ENCODE measurements at regions not wholly inside any gene's neighbourhood (a gene's known extent, or its start where the extent isn't known, plus 50 kb on each side); places are given as distances from the start of the nearest gene placed in this dataset.

- TF ChIP-seq CTCF (IDR thresholded peaks at IDR 0.05; ENCODE audit: borderline replicate concordance, extremely low read depth, low read length, poor library complexity, severe bottlenecking), result no peak
- TF ChIP-seq EZH2 (IDR thresholded peaks at IDR 0.05; ENCODE audit: borderline replicate concordance, low read depth, low read length, severe bottlenecking), result no peak
Measured at GRCh38 chr15:36361351-36361870, 218.0 kb upstream of the CDIN1 start.

Measured in DND-41 (cell line).